ENCODE measurements at regions not wholly inside any gene's neighbourhood (a gene's known extent, or its start where the extent isn't known, plus 50 kb on each side); places are given as distances from the start of the nearest gene placed in this dataset.

- Histone ChIP-seq H3K9me3 (ENCODE audit: low read length) (no peaks in the 10 kb centered on the region), H3K4me3 (ENCODE audit: low read length) (no peak overlapping the region), H3K9me2 (replicated peaks; ENCODE audit: insufficient read depth, low read length) (no peaks in the 10 kb centered on the region), H3K27ac (ENCODE audit: low read length) (no peak overlapping the region), H4K20me1 (ENCODE audit: insufficient read depth, low read depth, low read length) (no peaks in the 10 kb centered on the region), H3K9ac (ENCODE audit: low read length) (no peak overlapping the region), H3K79me2 (ENCODE audit: low read length) (no peaks in the 10 kb centered on the region), H3K4me1 (ENCODE audit: low read length) (no peaks in the 10 kb centered on the region), H2AFZ (ENCODE audit: low read length) (no peak overlapping the region), H3K27me3 (ENCODE audit: low read length) (no peaks in the 10 kb centered on the region), H3K4me2 (ENCODE audit: low read depth, low read length, poor library complexity, severe bottlenecking) (no peak overlapping the region), H3K36me3 (ENCODE audit: insufficient read depth, low read length) (no peaks in the 10 kb centered on the region)
- DNase-seq, result no peak
Observed at GRCh38 chr2:100675855-100676254, 113.1 kb downstream of the PDCL3 start.

DNA sequence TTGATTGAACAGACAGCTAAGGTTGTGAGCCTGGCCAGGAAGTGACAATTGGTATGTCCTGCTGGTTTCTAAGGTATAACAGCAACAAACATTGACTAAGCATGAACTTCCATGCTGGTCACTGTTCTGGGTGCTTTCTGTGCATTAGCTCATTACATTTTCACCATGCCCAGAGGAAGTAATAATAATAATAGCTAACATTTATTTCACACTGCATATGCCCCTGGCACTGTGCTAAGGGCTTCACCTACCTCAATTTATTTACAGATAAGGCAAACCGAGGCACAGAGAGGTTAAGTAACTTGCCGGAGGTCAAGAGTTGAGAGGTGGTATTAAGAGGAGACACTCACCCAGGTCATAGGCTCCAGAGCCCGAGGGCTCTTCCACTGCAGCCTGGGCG is 113.6 kb downstream of the PDCL3 start:
- Histone ChIP-seq H3K27ac (ENCODE audit: low read length) (no peak overlapping the region), H3K27me3 (ENCODE audit: low read length) (no peaks in the 10 kb centered on the region), H3K4me2 (ENCODE audit: low read depth, low read length, poor library complexity, severe bottlenecking) (no peak overlapping the region), H3K4me3 (ENCODE audit: low read length) (no peak overlapping the region), H3K36me3 (ENCODE audit: insufficient read depth, low read length) (no peaks in the 10 kb centered on the region), H4K20me1 (ENCODE audit: insufficient read depth, low read depth, low read length) (no peaks in the 10 kb centered on the region), H3K4me1 (ENCODE audit: low read length) (no peaks in the 10 kb centered on the region), H3K9me2 (replicated peaks; ENCODE audit: insufficient read depth, low read length) (no peaks in the 10 kb centered on the region), H3K9me3 (ENCODE audit: low read length) (no peaks in the 10 kb centered on the region), H3K9ac (ENCODE audit: low read length) (no peak overlapping the region), H3K79me2 (ENCODE audit: low read length) (no peaks in the 10 kb centered on the region), H2AFZ (ENCODE audit: low read length) (no peak overlapping the region)
- DNase-seq, result no peak

- Histone ChIP-seq H4K20me1 (ENCODE audit: insufficient read depth, low read depth, low read length) (no peaks in the 10 kb centered on the region), H3K4me2 (ENCODE audit: low read depth, low read length, poor library complexity, severe bottlenecking) (no peak overlapping the region), H3K36me3 (ENCODE audit: insufficient read depth, low read length) (no peaks in the 10 kb centered on the region), H3K79me2 (ENCODE audit: low read length) (no peaks in the 10 kb centered on the region), H3K27ac (ENCODE audit: low read length) (no peak overlapping the region), H3K9ac (ENCODE audit: low read length) (no peak overlapping the region), H3K9me2 (replicated peaks; ENCODE audit: insufficient read depth, low read length) (no peaks in the 10 kb centered on the region), H2AFZ (ENCODE audit: low read length) (no peak overlapping the region), H3K9me3 (ENCODE audit: low read length) (no peaks in the 10 kb centered on the region), H3K4me3 (ENCODE audit: low read length) (no peak overlapping the region), H3K27me3 (ENCODE audit: low read length) (no peaks in the 10 kb centered on the region), H3K4me1 (ENCODE audit: low read length) (no peaks in the 10 kb centered on the region)
- no peak for DNase-seq
Observed at GRCh38 chr2:100677611-100678185, 114.9 kb downstream of the PDCL3 start.

DNA sequence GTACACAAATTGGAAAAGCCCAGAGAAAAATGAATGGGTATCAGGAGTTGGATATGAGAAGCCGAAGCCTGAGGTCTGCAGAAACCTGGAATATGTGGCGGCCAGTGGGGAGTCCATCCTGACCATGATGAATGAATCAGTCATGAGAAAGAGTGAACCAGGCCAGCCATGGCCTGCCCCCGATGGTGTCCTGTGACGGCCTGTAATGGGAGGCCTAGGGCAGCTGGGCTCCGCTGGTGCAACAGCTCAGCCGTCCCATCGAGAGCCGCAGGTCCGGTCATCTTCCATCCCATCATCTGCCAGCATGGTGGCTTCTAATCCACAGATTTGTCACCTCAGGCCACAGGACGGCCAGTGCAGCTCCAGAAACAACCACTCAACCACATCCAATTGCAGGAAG is 116.4 kb downstream of the PDCL3 start:
- no peak overlapping the region for H3K9ac ChIP-seq (ENCODE audit: low read length)
- H3K4me2 ChIP-seq (ENCODE audit: low read depth, low read length, poor library complexity, severe bottlenecking), result no peak overlapping the region
- H3K27me3 ChIP-seq (ENCODE audit: low read length), result no peaks in the 10 kb centered on the region
- H2AFZ ChIP-seq (ENCODE audit: low read length), result no peak overlapping the region
- no peaks in the 10 kb centered on the region for H4K20me1 ChIP-seq (ENCODE audit: insufficient read depth, low read depth, low read length)
- H3K4me3 ChIP-seq (ENCODE audit: low read length), result no peak overlapping the region
- H3K4me1 ChIP-seq (ENCODE audit: low read length), result no peaks in the 10 kb centered on the region
- H3K27ac ChIP-seq (ENCODE audit: low read length), result no peak overlapping the region
- H3K9me3 ChIP-seq (ENCODE audit: low read length), result no peaks in the 10 kb centered on the region
- H3K79me2 ChIP-seq (ENCODE audit: low read length), result no peaks in the 10 kb centered on the region
- no peaks in the 10 kb centered on the region for H3K9me2 ChIP-seq (replicated peaks; ENCODE audit: insufficient read depth, low read length)
- no peaks in the 10 kb centered on the region for H3K36me3 ChIP-seq (ENCODE audit: insufficient read depth, low read length)
- DNase-seq, result no peak

- Histone ChIP-seq H3K4me3 (ENCODE audit: low read length) (no peak overlapping the region), H4K20me1 (ENCODE audit: insufficient read depth, low read depth, low read length) (no peaks in the 10 kb centered on the region), H3K79me2 (ENCODE audit: low read length) (no peaks in the 10 kb centered on the region), H3K27ac (ENCODE audit: low read length) (no peak overlapping the region), H3K4me2 (ENCODE audit: low read depth, low read length, poor library complexity, severe bottlenecking) (no peak overlapping the region), H3K4me1 (ENCODE audit: low read length) (no peaks in the 10 kb centered on the region), H3K36me3 (ENCODE audit: insufficient read depth, low read length) (no peaks in the 10 kb centered on the region), H3K9me2 (replicated peaks; ENCODE audit: insufficient read depth, low read length) (no peaks in the 10 kb centered on the region), H3K9me3 (ENCODE audit: low read length) (no peaks in the 10 kb centered on the region), H2AFZ (ENCODE audit: low read length) (no peak overlapping the region), H3K9ac (ENCODE audit: low read length) (no peak overlapping the region), H3K27me3 (ENCODE audit: low read length) (no peaks in the 10 kb centered on the region)
- no peak for DNase-seq
Observed at GRCh38 chr2:100682536-100682935, 119.7 kb downstream of the PDCL3 start.

DNA sequence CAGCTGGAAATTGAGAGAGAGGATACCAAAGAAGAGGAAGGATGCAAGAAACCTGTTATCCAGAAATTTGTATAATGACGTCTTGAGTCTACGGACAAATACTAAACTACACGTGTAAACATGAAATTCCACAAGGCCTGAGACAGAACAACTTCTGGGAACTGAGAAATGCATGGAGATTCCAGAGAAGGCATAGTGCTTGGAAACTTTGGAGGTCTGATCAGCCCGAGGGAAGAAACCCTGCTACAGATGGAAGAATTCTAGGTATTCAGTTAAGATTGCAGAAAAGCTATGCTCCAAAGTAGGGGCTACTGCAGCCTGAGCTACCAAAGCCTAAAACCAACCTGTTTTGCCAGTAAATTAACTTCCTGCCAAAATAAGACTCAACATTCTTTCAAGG is 120.4 kb downstream of the PDCL3 start:
- Histone ChIP-seq H4K20me1 (ENCODE audit: insufficient read depth, low read depth, low read length) (no peaks in the 10 kb centered on the region), H3K27me3 (ENCODE audit: low read length) (no peaks in the 10 kb centered on the region), H3K9ac (ENCODE audit: low read length) (no peak overlapping the region), H3K4me1 (ENCODE audit: low read length) (no peaks in the 10 kb centered on the region), H3K4me3 (ENCODE audit: low read length) (no peak overlapping the region), H3K4me2 (ENCODE audit: low read depth, low read length, poor library complexity, severe bottlenecking) (no peak overlapping the region), H3K27ac (ENCODE audit: low read length) (no peak overlapping the region), H3K9me2 (replicated peaks; ENCODE audit: insufficient read depth, low read length) (no peaks in the 10 kb centered on the region), H3K9me3 (ENCODE audit: low read length) (no peaks in the 10 kb centered on the region), H3K79me2 (ENCODE audit: low read length) (no peaks in the 10 kb centered on the region), H3K36me3 (ENCODE audit: insufficient read depth, low read length) (no peaks in the 10 kb centered on the region), H2AFZ (ENCODE audit: low read length) (no peak overlapping the region)
- DNase-seq, result no peak

DNA sequence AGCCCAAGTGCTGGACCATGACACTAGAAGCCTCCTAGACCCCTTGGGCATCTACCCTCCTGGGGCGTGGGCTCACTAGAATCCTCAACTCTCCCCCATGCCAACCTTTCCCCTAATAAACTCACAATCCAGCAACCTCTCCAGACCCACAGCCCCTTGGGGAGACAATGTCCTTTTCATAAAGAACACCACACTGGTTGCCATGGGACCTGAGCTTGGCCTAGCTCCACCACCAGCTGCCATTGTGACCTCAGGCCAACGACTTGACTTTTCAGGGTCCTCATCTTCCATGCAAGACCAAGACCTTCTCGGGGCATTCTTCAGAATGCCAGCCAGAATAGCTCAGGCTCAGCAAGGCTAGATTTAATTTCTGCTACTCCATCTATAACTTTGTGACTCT is 128.1 kb upstream of the NPAS2 start:
- Histone ChIP-seq H3K36me3 (ENCODE audit: insufficient read depth, low read length) (no peaks in the 10 kb centered on the region), H3K4me1 (ENCODE audit: low read length) (no peaks in the 10 kb centered on the region), H3K27ac (ENCODE audit: low read length) (no peak overlapping the region), H3K4me3 (ENCODE audit: low read length) (no peak overlapping the region), H3K27me3 (ENCODE audit: low read length) (no peaks in the 10 kb centered on the region), H3K9me2 (replicated peaks; ENCODE audit: insufficient read depth, low read length) (no peaks in the 10 kb centered on the region), H3K9me3 (ENCODE audit: low read length) (peaks cover 6% of the 10 kb centered on the region), H4K20me1 (ENCODE audit: insufficient read depth, low read depth, low read length) (no peaks in the 10 kb centered on the region), H3K4me2 (ENCODE audit: low read depth, low read length, poor library complexity, severe bottlenecking) (no peak overlapping the region), H3K9ac (ENCODE audit: low read length) (no peak overlapping the region), H2AFZ (ENCODE audit: low read length) (no peak overlapping the region), H3K79me2 (ENCODE audit: low read length) (no peaks in the 10 kb centered on the region)
- no peak for DNase-seq

DNA sequence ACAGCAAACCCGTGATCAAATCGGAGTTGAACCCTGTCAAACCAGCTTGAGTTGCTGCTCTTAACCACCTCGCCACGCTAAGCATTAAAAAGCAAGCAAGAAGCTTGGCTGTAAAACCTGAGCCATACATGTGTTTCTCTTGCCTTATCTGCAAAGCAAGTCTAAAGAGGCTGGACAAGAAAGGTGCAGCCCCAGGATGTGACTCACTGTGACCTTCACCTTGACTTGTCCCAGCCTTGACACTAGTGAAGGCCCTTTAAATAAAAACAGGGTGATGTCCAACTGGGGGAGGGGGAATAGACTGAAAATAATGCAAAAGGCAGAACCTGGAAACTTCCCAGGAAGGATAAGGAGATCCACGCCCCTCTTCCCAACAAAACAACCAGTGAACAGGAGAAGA is 127.6 kb upstream of the NPAS2 start:
- Histone ChIP-seq H2AFZ (ENCODE audit: low read length) (no peak overlapping the region), H3K27me3 (ENCODE audit: low read length) (no peaks in the 10 kb centered on the region), H3K4me2 (ENCODE audit: low read depth, low read length, poor library complexity, severe bottlenecking) (no peak overlapping the region), H3K27ac (ENCODE audit: low read length) (no peak overlapping the region), H4K20me1 (ENCODE audit: insufficient read depth, low read depth, low read length) (no peaks in the 10 kb centered on the region), H3K4me3 (ENCODE audit: low read length) (no peak overlapping the region), H3K4me1 (ENCODE audit: low read length) (no peaks in the 10 kb centered on the region), H3K79me2 (ENCODE audit: low read length) (no peaks in the 10 kb centered on the region), H3K36me3 (ENCODE audit: insufficient read depth, low read length) (no peaks in the 10 kb centered on the region), H3K9me2 (replicated peaks; ENCODE audit: insufficient read depth, low read length) (no peaks in the 10 kb centered on the region), H3K9ac (ENCODE audit: low read length) (no peak overlapping the region), H3K9me3 (ENCODE audit: low read length) (peaks cover 6% of the 10 kb centered on the region)
- no peak for DNase-seq

- no peak overlapping the region for H3K9ac ChIP-seq (ENCODE audit: low read length)
- DNase-seq, result no peak
Observed at GRCh38 chr2:100692906-100693305, 127.0 kb upstream of the NPAS2 start.

More at GRCh38 chr2:100692906-100693305, 127.0 kb upstream of the NPAS2 start:
- H3K4me1 ChIP-seq (ENCODE audit: low read length), result no peaks in the 10 kb centered on the region
- no peaks in the 10 kb centered on the region for H3K79me2 ChIP-seq (ENCODE audit: low read length)
- no peak overlapping the region for H3K27ac ChIP-seq (ENCODE audit: low read length)
- peaks cover 6% of the 10 kb centered on the region for H3K9me3 ChIP-seq (ENCODE audit: low read length)
- no peaks in the 10 kb centered on the region for H3K27me3 ChIP-seq (ENCODE audit: low read length)
- no peak overlapping the region for H3K4me2 ChIP-seq (ENCODE audit: low read depth, low read length, poor library complexity, severe bottlenecking)
- no peak overlapping the region for H2AFZ ChIP-seq (ENCODE audit: low read length)
- no peaks in the 10 kb centered on the region for H3K9me2 ChIP-seq (replicated peaks; ENCODE audit: insufficient read depth, low read length)
- H3K4me3 ChIP-seq (ENCODE audit: low read length), result no peak overlapping the region
- no peaks in the 10 kb centered on the region for H4K20me1 ChIP-seq (ENCODE audit: insufficient read depth, low read depth, low read length)
- no peaks in the 10 kb centered on the region for H3K36me3 ChIP-seq (ENCODE audit: insufficient read depth, low read length)
